A549 (cell line): ENCODE measurements at regions not wholly inside any gene's neighbourhood (a gene's known extent, or its start where the extent isn't known, plus 50 kb on each side); places are given as distances from the start of the nearest gene placed in this dataset.

Experiments
- CEBPB ChIP-seq, 2 experiments: fragments of >200 bp in 1 of 2; sonication (Bioruptor Twin) in 1 of 2; formaldehyde crosslinking in 1 of 2; IDR thresholded peaks; 2 replicates each; pipeline ENCODE4 v1.6.1; 2012 to 2016
- CTCF ChIP-seq: fragments of >200 bp; sonication (Bioruptor Twin); formaldehyde crosslinking; IDR thresholded peaks from 3 replicates; pipeline ENCODE4 v1.5.1; 2016
- EP300 ChIP-seq, 2 experiments: fragments of >200 bp; sonication (Bioruptor Twin); formaldehyde crosslinking; IDR thresholded peaks; 2 replicates in 1 of 2; 3 replicates in 1 of 2; pipeline ENCODE4 v1.6.1; 2016 to 2017
- ESRRA ChIP-seq: fragments of 150-350 bp; IDR thresholded peaks from 2 replicates; pipeline ENCODE4 v1.6.1; 2014; ENCODE audit warnings: mild to moderate bottlenecking, low read length, borderline replicate concordance
- HMGXB4 ChIP-seq: fragments of 250-450 bp; sonication (Bioruptor Pico); IDR thresholded peaks from 2 replicates; pipeline ENCODE4 v1.5.0; 2021; ENCODE audit warnings: mild to moderate bottlenecking, moderate library complexity, borderline replicate concordance
- JUN ChIP-seq, 2 experiments: fragments of >200 bp; sonication (Bioruptor Twin); formaldehyde crosslinking; IDR thresholded peaks; 2 replicates in 1 of 2; 3 replicates in 1 of 2; pipeline ENCODE4 v1.6.1; 2016 to 2017
- MAX ChIP-seq: IDR thresholded peaks from 2 replicates; pipeline ENCODE4 v1.6.1; 2012
- NFE2L2 ChIP-seq: fragments of 150-350 bp; conservative IDR thresholded peaks from 2 replicates; pipeline ENCODE4 v1.6.1; 2014; ENCODE audit warnings: low read length
- NPAS2 ChIP-seq: fragments of 250-450 bp; sonication (Bioruptor Pico); IDR thresholded peaks from 2 replicates; pipeline ENCODE4 v1.8.0; 2022; ENCODE audit warnings: mild to moderate bottlenecking, moderate library complexity, borderline replicate concordance
- PBX3 ChIP-seq: IDR thresholded peaks from 2 replicates; pipeline ENCODE4 v1.6.1; 2012
- POLR2A ChIP-seq: IDR thresholded peaks from 2 replicates; pipeline ENCODE4 v1.6.1; 2012; ENCODE audit warnings: mild to moderate bottlenecking, low read length
- RAD21 ChIP-seq, 2 experiments: fragments of >200 bp in 1 of 2; sonication (Bioruptor Twin) in 1 of 2; formaldehyde crosslinking in 1 of 2; IDR thresholded peaks in 1 of 2; conservative IDR thresholded peaks in 1 of 2; 2 replicates in 1 of 2; 3 replicates in 1 of 2; pipeline ENCODE4 v1.6.1; 2012 to 2018; ENCODE audit warnings: inconsistent platforms in 1 of 2
- REST ChIP-seq: fragments of 200-600 bp; sonication (generic); IDR thresholded peaks from 2 replicates; pipeline ENCODE4 v1.6.1; 2016; ENCODE audit warnings: antibody characterized with exemption, mild to moderate bottlenecking, moderate library complexity
- SREBF2 ChIP-seq: fragments of 450-650 bp; IDR thresholded peaks from 2 replicates; pipeline ENCODE4 v1.6.1; 2014; ENCODE audit warnings: mild to moderate bottlenecking, moderate library complexity

- TF ChIP-seq POLR2A (no peak), MAX (no peak), CTCF (no peak), RAD21 (conservative IDR thresholded peaks at IDR 0.05 in 1 of 2, IDR thresholded peaks at IDR 0.05 in 1 of 2) (no peak), PBX3 (no peak), NPAS2 (no peak), CEBPB (IDR thresholded peaks at IDR 0.05) (no peak), ESRRA (no peak), EP300 (IDR thresholded peaks at IDR 0.05) (no peak), NFE2L2 (no peak), SREBF2 (no peak), JUN (IDR thresholded peaks at IDR 0.05) (no peak), HMGXB4 (CRISPR knock-in tag) (no peak), REST (no peak)
Observed at GRCh38 chr3:145118303-145118702, 1042.7 kb downstream of the PLOD2 start.
